Activated CD8-positive, alpha-beta memory T cell treated with anti-CD3 and anti-CD28 coated beads, Interleukin-2, amount 50 U/mL, for 48 hours (primary cell): ENCODE measurements at regions not wholly inside any gene's neighbourhood (a gene's known extent, or its start where the extent isn't known, plus 50 kb on each side); places are given as distances from the start of the nearest gene placed in this dataset.
A peak's percentile ranks its signal among the peaks of the same experiment; 100 is the strongest.

ENCODE experiments used
- DNase-seq: peaks from one replicate; pipeline ENCODE4 v3.0.0-alpha.2; 2020

- no peak for DNase-seq
These were observed 119.1 kb downstream of the NDUFA10 start for GRCh38 chr2:239905884-239906654.

GRCh38 chr2:239905306-239905705, 119.8 kb downstream of the NDUFA10 start:
- no peak for DNase-seq

GRCh38 chr2:239904496-239904895, 120.6 kb downstream of the NDUFA10 start:
- DNase-seq = no peak

DNA sequence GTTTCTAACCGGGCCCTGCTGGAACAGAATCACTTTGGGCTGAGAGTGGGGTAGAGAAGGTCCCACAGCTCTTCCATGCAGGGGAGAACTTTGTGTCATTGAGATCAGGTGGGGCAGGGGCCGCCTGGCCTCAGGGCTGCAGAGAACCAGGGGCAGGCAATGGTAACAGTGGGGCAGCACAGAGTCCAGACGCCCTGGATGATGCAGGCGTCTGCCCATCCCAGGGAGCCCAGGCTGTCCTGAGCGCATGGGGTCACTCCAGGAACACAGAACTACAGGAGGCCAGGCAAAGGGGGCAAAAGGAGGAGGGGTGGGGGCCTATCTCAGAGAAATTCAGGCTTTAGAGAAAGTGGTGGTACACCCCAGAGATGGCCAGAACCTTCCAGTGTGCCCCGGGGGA, 121.3 kb downstream of the NDUFA10 start:
- DNase-seq = no peak

GRCh38 chr2:239903210-239903609, 121.9 kb downstream of the NDUFA10 start:
- DNase-seq = no peak

GRCh38 chr2:239902749-239903201, 122.4 kb downstream of the NDUFA10 start:
- DNase-seq = no peak

DNA sequence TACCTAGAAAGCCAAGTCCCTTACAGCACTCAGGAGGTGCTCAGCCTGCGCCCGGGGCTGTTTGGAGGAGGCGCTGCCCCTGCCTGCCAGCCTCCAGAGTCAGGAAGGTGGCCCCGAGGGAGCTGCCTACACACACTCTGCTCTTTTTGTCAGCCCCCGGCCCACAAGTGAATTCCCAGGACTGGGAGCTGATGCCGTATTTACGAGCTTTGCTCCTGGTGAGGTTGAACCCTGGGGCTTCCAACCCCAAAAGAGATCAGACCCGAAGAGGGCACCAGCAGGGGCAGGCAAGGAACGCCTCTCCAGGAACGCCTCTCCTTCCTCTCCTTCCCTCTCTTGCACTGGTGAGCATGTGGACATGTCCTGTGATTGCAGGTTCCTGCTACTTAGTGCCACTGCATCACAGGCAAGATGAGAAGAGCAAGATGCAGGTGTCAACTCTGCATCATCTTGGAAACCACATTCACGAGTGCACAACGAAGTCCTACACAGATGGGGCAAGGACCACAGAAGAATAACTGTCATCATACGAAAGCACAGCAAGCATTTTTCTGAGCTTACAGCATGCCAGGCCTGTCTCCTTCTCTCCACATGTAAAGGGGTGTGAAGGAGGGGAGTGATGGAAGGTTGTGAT, 126.7 kb downstream of the NDUFA10 start:
- peak; percentile 30 for DNase-seq

DNA sequence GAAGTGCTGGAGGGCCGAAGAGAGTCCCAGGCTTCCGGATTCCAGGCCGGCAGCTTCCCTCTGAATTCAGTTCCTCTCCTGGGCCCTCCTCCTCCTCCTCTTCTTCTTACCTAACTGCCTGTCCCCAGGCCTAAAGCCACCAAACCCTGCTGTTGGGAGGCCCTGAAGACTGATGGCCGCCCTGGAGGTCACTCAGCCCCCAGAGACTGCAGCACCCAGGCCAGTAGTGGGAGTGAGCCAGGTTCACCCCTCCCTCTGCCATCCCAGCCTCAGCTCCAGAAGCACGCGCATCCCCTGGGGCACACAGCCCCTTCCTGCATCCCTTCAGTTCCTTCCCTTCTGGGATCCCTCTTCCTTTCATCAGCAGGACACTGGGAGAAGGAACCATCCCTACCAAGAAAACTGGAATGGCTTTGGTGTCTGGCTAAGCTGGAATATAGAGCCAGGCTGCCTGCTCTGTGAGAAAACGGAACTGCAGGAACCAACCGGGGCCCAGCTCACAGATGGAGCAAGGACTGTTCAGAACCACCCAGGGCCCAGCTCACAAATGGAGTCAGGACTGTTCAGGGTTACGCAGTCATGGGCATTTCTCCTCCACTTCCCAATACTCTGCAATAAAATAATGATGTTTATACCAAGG, 127.4 kb downstream of the NDUFA10 start:
- DNase-seq = peak; percentile 22

DNA sequence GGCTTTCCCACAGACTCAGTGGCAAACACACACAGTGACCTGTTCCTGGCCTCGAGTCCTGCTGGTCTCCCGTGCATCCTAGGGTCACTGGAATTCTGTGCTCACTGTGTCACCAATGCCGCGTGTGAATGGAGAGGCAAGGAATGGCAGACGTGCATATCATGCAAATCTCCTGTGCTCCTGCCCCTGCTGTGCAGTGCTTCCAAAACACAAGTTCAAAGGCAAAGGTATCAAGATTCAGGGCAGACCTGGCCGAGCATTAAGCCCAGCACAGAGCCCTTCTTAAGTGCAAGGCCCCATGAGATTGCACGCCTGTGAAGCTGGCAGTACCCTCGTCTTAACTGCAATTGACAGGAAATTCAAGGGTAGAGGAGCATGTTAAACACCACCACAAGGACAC, 129.1 kb downstream of the NDUFA10 start:
- DNase-seq = peak; percentile 29

GRCh38 chr2:239895669-239896068, 129.5 kb downstream of the NDUFA10 start:
- no peak for DNase-seq

DNA sequence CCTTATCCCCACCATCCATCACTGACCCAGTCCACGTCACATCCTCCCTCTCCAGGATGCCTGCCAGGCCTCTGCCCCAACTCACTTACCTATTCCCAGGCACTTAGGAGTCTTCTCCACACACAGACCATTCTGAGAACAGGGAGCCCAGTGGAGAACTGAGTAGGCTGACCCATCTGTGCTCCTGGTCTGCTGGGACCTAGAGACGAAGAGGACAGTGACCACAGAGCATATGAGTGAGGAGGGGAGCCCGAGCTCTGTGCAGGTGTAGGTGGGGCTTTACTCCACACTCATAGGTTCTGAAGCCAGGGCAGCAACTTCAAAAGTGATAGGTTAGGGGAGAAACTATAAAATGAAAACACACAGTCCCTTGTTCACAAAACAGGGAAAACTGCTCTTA, 130.0 kb downstream of the NDUFA10 start:
- DNase-seq = peak; percentile 10

DNA sequence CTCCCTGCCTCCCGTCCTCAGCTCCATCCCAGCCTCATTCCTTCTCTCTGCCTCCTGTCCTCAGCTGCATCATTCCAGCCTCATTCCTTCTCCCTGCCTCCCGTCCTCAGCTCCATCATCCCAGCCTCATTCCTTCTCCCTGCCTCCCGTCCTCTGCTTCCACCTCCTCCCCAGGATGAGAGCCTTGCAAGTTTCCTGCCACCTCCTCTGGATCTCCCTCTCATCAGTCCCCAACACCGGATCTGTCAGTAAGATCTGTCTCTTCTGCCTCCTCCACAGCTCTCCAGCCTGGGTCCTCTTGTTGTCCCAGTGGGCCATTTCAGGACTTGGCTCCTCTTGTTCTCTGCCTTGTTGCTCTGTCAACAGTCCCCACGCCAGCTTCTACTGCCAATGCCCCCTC, 130.9 kb downstream of the NDUFA10 start:
- peak; percentile 15 for DNase-seq

DNA sequence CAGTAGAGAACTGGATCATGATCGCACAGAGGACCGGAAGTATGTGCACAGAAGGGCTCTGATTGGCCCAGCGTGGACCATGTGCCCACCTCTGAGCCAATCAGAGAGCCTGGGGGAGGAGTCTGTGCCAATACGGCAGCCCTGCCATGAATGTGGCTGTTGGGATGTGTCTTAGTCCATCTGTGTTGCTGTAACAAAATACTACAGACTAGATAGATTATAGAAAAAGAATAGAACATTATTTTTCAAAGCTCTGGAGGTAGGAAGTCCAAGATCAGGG, 132.0 kb downstream of the NDUFA10 start:
- peak; percentile 50 for DNase-seq

DNA sequence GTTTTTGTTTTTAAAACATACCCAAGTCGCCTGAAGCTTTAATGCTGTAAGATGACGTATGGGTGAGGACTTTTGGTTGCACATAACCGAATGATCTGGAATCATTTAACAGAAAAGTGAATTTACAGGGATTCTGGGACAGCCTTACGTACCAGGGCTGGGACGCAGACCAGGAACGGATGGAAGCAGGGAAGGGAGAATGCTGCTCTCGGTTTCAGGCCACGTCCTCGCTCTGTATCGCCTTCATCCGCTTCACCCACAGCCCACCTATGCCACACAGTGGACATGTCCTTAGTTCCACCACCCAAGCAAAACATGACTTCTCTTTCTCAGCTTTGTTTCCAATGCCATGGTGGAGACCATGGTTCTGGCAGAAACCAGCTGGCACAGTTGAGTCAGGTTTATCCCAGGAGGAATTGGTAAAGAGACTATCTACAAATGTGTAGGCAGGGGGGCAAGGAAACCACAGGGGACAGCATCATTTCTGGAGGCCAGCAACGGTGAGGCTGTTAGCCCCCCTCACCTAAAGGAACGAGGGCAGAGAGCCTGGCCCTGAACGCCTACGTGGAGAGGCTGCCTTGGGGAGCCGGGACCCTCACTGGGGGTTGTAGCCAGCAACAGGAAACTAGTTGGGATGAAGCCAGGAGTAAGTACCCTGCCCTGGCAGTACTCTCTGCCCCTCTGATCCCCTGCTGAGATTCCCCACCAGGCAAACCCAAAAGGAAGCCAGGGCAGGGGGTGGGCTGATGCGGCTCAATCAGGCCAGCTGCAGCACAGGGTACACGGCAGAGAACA, 132.5 kb downstream of the NDUFA10 start:
- peak; percentile 15 for DNase-seq

GRCh38 chr2:239891698-239892097, 133.4 kb downstream of the NDUFA10 start:
- no peak for DNase-seq

DNA sequence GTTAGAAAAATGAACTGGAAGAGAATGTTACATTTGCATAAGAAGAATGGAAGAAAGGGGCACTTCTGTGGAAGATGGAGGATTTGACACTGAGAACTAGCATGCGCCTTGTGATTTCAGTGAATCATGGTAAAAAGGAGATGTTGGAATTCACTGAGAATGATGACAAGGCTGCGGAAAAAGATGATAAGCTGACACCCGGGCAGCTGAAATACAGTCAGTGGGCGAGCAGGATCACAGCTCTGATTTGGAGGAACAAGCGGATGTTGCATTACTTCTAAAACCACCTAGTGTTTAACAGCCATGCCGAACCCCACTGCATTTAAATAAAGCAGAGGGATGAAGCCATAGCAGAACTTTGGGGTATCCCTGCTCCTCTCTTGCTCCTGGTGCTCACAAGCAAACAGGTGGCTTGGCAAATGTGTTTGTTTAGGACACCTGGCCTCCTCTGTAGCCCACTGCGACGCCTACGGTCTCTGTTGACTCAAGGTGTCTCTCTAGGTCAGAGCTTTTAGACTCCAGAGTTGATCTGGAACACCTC, 134.9 kb downstream of the NDUFA10 start:
- peak; percentile 7 for DNase-seq

DNA sequence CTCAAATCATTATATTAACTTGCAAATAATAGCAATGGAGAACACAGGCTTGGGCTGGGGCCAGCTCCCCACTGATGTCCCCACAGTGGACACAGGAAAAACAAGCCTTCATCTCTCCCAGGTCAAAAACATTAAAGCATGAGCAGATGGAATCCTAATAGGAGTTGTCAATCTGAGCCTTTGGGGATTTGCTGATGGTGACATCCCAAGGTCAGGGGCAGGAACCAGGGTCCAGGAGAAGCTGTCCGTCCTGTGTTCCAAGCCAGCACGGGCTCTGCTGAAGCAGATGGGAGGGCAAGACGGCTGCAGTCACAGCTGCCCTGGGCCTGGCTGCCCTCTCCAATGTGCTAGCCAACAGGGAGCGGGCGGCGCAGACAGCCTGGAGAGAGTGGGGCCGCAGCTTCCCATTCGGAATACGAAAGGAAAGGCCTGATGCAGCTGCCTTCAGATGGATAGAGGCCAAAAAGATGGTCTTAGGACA, 135.5 kb downstream of the NDUFA10 start:
- peak; percentile 32 for DNase-seq

- DNase-seq = no peak
These were observed 137.5 kb downstream of the NDUFA10 start for GRCh38 chr2:239887604-239888003.

GRCh38 chr2:239886781-239887180, 138.4 kb downstream of the NDUFA10 start:
- DNase-seq = no peak

DNA sequence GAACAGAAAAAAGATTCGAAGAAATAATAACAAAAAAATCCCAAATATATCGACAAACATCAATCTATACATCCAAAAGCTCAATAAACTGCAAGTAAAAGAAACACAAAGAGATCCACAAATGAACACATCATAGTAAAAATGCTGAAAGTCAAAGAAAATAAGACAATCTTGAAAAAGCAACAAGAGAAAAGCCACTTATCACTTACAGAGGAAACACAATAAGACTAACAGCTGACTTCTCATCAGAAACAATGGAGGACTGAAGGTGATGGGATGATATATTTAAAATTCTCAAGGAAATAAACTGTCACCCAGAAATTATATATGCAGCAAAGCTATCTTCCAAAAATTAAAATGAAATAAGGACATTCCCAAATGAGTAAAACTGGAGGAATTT, 140.3 kb downstream of the NDUFA10 start:
- no peak for DNase-seq

DNA sequence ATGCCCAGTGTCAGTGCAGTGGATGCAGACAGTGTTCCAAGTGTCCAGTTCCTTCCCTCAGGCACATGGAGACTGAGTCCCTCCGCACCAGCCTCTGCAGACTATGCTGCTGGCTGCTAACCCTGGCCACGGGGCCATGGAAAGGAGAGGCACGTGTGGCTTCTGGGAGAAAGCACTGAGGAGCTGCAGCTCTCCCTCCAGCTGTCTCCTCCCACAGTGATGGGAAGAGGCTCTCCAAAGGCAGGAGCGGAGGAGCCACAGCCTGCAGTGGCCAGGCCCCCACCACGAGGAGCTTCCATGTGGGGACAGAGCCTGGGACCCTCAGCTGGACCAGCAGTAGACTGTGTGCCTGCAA, 141.1 kb downstream of the NDUFA10 start:
- DNase-seq = peak; percentile 25

DNA sequence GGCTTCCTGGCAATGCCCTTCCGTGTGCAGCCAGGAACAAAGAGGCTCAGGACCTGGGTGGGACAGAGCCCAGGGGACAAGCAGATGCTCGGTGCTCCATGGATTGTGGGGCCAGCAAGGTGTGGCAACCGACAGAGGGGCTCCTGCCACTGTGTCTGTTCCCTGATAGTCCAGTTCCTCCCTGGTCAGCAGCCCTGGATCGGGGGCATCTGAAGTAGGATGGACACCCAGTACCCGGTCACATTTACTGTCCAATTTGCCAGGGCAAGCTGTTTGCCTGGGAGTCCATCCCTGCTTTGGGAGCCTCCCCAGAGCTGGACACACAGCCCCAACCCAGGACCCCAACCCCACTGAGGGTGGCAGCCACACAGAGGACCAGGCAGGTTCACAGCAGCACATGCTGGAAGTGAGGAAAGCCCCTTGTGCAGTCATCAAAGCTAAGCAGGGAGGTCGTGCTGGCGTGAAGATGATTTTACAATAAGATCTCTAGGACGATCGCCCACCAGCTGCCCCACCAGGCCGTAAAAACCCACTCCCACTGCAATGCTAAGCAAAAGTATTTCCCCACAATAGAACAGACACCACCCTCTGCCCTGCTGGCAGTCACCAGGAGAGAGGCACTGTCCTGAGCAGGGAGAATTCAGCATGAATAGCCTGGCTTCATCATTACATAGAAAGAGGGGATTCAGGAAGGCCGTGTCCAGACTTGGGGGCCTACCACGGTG, 141.7 kb downstream of the NDUFA10 start:
- peak; percentile 23 for DNase-seq
